Loucy (cell line): ENCODE measurements at regions not wholly inside any gene's neighbourhood (a gene's known extent, or its start where the extent isn't known, plus 50 kb on each side); places are given as distances from the start of the nearest gene placed in this dataset.

Experiments used
- CTCF ChIP-seq: fragments of 200-600 bp; sonication (generic); conservative IDR thresholded peaks from 2 replicates; pipeline ENCODE4 v1.5.1; 2014; ENCODE audit warnings: mild to moderate bottlenecking, antibody characterized with exemption, low read length
- EZH2phosphoT487 ChIP-seq: fragments of 200-600 bp; IDR thresholded peaks from 2 replicates; pipeline ENCODE4 v1.6.1; 2018; ENCODE audit warnings: antibody characterized with exemption, mild to moderate bottlenecking, moderate library complexity, borderline replicate concordance

DNA sequence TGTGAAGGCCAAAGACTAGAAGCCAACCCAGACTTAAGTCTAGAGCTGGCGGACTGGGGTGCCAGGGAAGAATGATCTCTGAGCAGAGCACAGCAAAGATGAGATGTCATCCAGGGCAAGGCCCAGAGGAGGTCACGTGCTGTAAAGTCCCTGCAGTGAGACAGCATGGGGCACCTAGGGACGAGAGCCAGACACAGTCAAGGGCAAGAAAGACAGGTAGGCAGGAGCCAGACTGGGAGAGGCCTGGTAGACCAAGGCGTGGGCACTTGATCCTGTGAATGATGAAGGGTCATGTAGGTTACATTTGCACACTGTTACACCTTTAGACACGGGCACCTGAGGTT lies 379.7 kb upstream of the PROK2 start:
- TF ChIP-seq CTCF (no peak), EZH2phosphoT487 (no peak)
